A172 (cell line): ENCODE measurements at regions not wholly inside any gene's neighbourhood (a gene's known extent, or its start where the extent isn't known, plus 50 kb on each side); places are given as distances from the start of the nearest gene placed in this dataset.
A peak's percentile ranks its signal among the peaks of the same experiment; 100 is the strongest.

Source experiments
- DNase-seq: peaks from one replicate; pipeline ENCODE4 v3.0.0-alpha.2; 2015; ENCODE audit warnings: low spot score

- DNase-seq, result no peak
Observed at GRCh38 chr3:59341459-59341858, 291.6 kb upstream of the CFAP20DC start.

GRCh38 chr3:59339818-59340217 lies 290.0 kb upstream of the CFAP20DC start:
- no peak for DNase-seq

DNA sequence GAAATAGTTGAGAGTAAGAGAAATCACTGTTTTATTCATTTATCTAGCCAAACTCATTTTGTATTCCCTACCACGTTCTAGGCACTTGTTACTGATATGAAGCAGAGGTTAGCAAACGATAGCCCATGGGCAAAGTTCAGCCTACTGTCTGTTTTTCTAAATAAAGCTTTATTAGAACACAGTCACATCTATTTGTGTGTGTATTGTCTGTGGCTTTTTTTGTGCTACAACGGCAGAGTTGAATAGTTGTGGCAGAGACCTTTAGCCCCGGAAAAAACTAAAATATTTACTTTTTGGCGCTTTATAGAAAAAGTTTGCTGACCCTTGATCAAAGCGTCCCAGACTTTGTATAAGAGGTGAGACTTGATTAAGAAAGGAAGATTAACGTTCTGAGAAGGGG lies 289.1 kb upstream of the CFAP20DC start:
- no peak for DNase-seq

DNA sequence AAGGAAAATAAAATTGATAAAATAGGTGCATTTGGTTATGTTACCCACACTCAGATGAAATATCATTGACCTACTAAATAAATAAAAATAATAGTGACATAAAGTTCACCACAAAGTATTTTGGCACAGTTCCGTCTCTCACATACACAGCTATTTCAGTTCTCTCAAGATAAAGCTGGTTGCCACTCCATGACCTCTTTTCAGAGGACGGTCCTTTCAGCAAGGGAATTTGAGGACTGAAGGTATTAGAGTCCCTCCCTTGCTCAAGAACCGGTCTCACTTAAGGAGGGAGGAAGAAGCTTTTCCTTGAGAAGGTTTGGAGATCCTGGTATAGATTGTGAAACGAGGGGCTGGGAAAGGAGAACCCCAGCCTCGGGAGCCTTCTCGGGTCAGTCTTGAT lies 285.5 kb upstream of the CFAP20DC start:
- no peak for DNase-seq

DNA sequence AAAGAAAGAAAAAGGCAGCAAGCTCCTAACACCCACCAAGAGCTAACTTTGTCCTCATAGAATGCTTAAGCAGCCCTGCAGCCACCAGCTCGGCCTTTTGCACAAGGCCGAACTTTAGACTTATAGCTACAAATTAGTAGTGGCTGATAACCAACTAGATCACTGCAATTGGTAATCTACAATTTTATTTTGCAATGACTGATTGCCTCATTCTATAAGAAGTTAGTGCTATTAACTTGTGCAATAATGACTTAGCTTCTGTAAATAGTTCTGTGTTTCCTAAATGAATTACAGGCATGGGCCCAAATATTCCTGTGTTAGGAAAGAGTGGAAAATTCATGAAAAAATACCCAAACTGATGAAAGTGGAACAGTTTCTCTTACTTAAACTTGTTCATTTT lies 284.8 kb upstream of the CFAP20DC start:
- no peak for DNase-seq

- DNase-seq, result peak; percentile 78
Observed at GRCh38 chr3:59327376-59327808, 277.6 kb upstream of the CFAP20DC start.

- DNase-seq, result no peak
Observed at GRCh38 chr3:59326246-59327024, 276.6 kb upstream of the CFAP20DC start.

GRCh38 chr3:59321881-59322540 lies 272.2 kb upstream of the CFAP20DC start:
- DNase-seq, result no peak

- no peak for DNase-seq
Observed at GRCh38 chr3:59320080-59320479, 270.3 kb upstream of the CFAP20DC start.

DNA sequence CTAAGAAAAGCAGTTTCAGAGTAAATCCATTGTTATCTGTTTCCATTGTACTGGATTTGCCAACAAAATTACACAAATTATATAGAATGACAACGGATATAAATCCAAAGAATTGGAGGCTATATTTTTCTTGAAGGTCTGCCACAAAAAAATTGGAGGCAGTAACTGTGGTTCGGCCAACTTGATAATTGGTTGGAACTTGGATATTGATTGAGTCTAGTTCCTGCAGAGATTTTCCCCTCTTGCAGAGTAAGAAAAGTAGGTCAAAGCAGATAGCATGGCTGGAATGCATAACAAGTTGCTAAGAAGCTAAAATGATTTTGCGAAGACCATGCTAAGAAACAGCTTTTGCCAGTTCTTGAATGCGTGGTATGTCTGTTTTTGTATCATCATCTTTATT lies 269.6 kb upstream of the CFAP20DC start:
- DNase-seq, result no peak

- no peak for DNase-seq
Observed at GRCh38 chr3:59318881-59319280, 269.1 kb upstream of the CFAP20DC start.

GRCh38 chr3:59317386-59317785 lies 267.6 kb upstream of the CFAP20DC start:
- DNase-seq, result no peak

- no peak for DNase-seq
Observed at GRCh38 chr3:59316688-59317275, 267.0 kb upstream of the CFAP20DC start.

- peak; percentile 33 for DNase-seq
Observed at GRCh38 chr3:59313365-59313764, 263.5 kb upstream of the CFAP20DC start.

- no peak for DNase-seq
Observed at GRCh38 chr3:59311231-59311630, 261.4 kb upstream of the CFAP20DC start.

- DNase-seq, result peak; percentile 15
Observed at GRCh38 chr3:59310736-59311135, 260.9 kb upstream of the CFAP20DC start.

- no peak for DNase-seq
Observed at GRCh38 chr3:59308684-59309083, 258.9 kb upstream of the CFAP20DC start.

- no peak for DNase-seq
Observed at GRCh38 chr3:59308001-59308400, 258.2 kb upstream of the CFAP20DC start.

DNA sequence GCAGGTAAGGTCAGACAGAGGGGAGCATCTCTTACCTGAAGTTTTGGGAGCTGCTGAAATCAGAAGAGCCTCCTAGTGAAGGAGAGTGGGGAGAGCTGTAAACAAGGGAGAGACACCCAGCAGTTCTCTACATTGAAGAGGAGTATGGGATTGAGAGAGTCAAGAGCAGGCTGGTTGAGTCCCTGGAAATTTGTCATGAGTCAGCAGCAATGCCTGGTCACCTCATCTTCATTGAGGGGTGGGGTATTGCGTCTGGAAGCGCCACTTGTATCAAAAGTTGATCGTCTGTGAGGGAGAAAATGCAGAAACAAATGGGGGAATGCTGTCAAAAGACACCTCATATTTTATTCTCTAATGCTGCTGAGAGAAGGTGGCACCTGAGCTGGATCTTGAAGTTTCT lies 256.6 kb upstream of the CFAP20DC start:
- DNase-seq, result no peak

DNA sequence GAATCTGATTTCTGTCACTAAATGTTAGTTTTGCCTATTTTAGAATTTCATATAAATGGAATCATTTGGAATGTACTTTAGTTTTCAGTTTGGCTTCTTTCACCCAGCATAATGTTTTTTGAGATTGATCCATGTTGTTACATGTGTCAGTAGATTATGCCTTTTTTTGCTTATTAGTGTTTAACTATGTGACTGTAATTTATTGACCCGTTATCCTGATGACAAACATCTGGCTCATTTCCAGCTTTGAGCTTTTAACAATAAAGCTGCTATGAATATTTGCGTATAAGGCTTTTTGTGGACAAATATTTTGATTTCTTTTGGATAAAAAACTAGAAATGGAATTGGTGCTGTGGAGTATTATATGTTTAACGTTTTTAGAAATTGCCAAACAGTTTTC lies 254.5 kb upstream of the CFAP20DC start:
- no peak for DNase-seq

GRCh38 chr3:59303452-59303851 lies 253.6 kb upstream of the CFAP20DC start:
- no peak for DNase-seq

- DNase-seq, result no peak
Observed at GRCh38 chr3:59302442-59302841, 252.6 kb upstream of the CFAP20DC start.

- DNase-seq, result peak; percentile 8
Observed at GRCh38 chr3:59300733-59301132, 250.9 kb upstream of the CFAP20DC start.
